ENCODE measurements at regions not wholly inside any gene's neighbourhood (a gene's known extent, or its start where the extent isn't known, plus 50 kb on each side); places are given as distances from the start of the nearest gene placed in this dataset.
"Not testable (repeated sequence)": the region's sequence is repeated elsewhere in the genome, so short reads cannot be mapped to it uniquely, and the experiment has no call there.

DNA sequence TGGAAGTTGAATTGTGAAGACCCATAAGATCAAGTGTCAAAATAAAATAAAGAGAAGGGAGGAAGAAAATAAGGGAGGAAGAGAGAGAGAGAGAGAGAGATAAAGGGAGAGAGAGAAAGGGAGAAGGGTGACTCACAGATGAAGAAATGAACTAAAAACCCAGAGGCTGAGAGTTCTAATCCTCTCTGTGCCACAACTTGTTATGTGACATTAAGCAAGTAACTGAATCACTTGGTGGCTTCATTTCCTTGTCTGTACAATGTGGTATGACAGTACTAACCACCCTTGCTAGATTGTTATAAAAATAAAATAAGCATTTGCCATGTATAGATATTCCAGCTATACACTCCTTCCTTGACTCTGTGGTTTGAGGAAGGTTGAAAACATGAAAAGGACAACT is 189.0 kb upstream of the FRMD6 start:
- Histone ChIP-seq H4K20me1 (ENCODE audit: insufficient read depth) (no peaks in the 10 kb centered on the region), H3K4me3 (no peak overlapping the region), H3K4me1 (ENCODE audit: insufficient read depth) (peaks cover 17% of the 10 kb centered on the region), H3K27me3 (replicated peaks; ENCODE audit: insufficient read depth) (no peaks in the 10 kb centered on the region), H3F3A (ENCODE audit: insufficient read depth) (peaks cover 14% of the 10 kb centered on the region), H3K27ac (no peak overlapping the region), H3K9me3 (ENCODE audit: low read depth) (no peaks in the 10 kb centered on the region), H3K9me2 (ENCODE audit: insufficient read depth) (no peaks in the 10 kb centered on the region), H3K4me2 (ENCODE audit: unreplicated experiment) (no peak overlapping the region), H3K36me3 (ENCODE audit: low read depth) (no peaks in the 10 kb centered on the region), H2AFZ (no peak overlapping the region), H3K9ac (no peak overlapping the region), H3K79me2 (ENCODE audit: insufficient read depth) (no peaks in the 10 kb centered on the region)
- no peak for TF ChIP-seq EZH2phosphoT487 (IDR thresholded peaks at IDR 0.05; ENCODE audit: insufficient read depth, low read depth)
- TF ChIP-seq EZH2 (IDR thresholded peaks at IDR 0.05; ENCODE audit: insufficient read depth, poor library complexity, severe bottlenecking): no peak
- DNase-seq: no peak
- in situ Hi-C loops (cut with MboI): no loop called here

DNA sequence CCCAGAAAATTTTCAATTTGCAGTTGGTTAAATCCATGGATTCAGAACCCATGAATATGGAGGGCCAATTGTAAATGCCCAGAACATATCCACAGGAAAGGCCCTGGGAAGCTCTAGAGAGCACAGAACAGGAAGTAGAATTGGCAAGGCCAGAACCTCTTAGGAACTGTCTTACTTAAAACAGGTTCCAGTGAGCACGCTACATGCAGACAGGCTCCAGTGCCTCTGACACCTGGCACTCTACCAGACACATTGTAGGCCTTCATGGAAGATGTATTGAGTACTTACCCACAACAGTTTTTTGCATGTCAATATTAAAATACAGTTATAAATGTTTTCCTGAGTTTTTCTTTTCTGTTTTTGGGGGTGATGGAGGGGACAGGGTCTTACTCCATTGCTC is 188.2 kb upstream of the FRMD6 start:
- Histone ChIP-seq H3K36me3 (ENCODE audit: low read depth) (no peaks in the 10 kb centered on the region), H3K79me2 (ENCODE audit: insufficient read depth) (no peaks in the 10 kb centered on the region), H3K4me3 (no peak overlapping the region), H3K27me3 (replicated peaks; ENCODE audit: insufficient read depth) (no peaks in the 10 kb centered on the region), H4K20me1 (ENCODE audit: insufficient read depth) (no peaks in the 10 kb centered on the region), H3K9me2 (ENCODE audit: insufficient read depth) (no peaks in the 10 kb centered on the region), H3F3A (ENCODE audit: insufficient read depth) (peaks cover 9% of the 10 kb centered on the region), H3K9me3 (ENCODE audit: low read depth) (no peaks in the 10 kb centered on the region), H3K9ac (no peak overlapping the region), H2AFZ (no peak overlapping the region), H3K27ac (no peak overlapping the region), H3K4me2 (ENCODE audit: unreplicated experiment) (no peak overlapping the region), H3K4me1 (ENCODE audit: insufficient read depth) (peaks cover 10% of the 10 kb centered on the region)
- WGBS, 2 experiments (ENCODE audit: low coverage in 1 of 2, low lambda C conversion rate in 2 of 2, missing lambda C conversion rate in 2 of 2): 100% methylated on average over 1 of the region's 1 CpG
- no peak for DNase-seq
- TF ChIP-seq EZH2phosphoT487 (IDR thresholded peaks at IDR 0.05; ENCODE audit: insufficient read depth, low read depth): no peak
- TF ChIP-seq EZH2 (IDR thresholded peaks at IDR 0.05; ENCODE audit: insufficient read depth, poor library complexity, severe bottlenecking): no peak
- in situ Hi-C loops (cut with MboI): no loop called here

DNA sequence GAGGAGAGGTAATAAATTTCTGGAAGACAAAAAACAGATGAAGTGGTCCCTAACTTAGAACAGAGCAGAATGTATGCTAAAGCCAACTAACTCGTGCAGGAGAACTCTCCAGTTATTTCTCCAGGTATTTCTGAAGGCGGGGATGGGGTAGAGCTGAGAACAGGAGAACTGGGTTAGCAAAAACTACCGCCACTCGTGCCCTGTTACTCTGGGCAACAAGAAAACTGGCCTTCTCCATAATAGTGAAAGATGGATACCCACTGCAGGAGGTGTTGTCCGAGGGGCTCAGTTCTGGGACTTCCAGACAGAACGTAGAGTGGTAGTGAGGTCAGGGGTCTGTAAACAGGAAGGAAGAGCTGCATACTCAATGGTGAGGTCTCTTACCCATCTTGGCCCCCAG is 187.3 kb upstream of the FRMD6 start:
- H3K9ac ChIP-seq: no peak overlapping the region
- no peaks in the 10 kb centered on the region for H3K36me3 ChIP-seq (ENCODE audit: low read depth)
- no peak overlapping the region for H2AFZ ChIP-seq
- H3F3A ChIP-seq (ENCODE audit: insufficient read depth): peaks cover under 1% of the 10 kb centered on the region
- H3K9me3 ChIP-seq (ENCODE audit: low read depth): no peaks in the 10 kb centered on the region
- no peaks in the 10 kb centered on the region for H3K27me3 ChIP-seq (replicated peaks; ENCODE audit: insufficient read depth)
- peaks cover under 1% of the 10 kb centered on the region; the same call in 1 of the 2 replicates for H3K4me1 ChIP-seq (ENCODE audit: insufficient read depth)
- no peak overlapping the region for H3K27ac ChIP-seq
- in situ Hi-C loops (cut with MboI): no loop called here
- no peaks in the 10 kb centered on the region for H3K9me2 ChIP-seq (ENCODE audit: insufficient read depth)
- no peak for DNase-seq
- TF ChIP-seq EZH2phosphoT487 (IDR thresholded peaks at IDR 0.05; ENCODE audit: insufficient read depth, low read depth) (no peak), EZH2 (IDR thresholded peaks at IDR 0.05; ENCODE audit: insufficient read depth, poor library complexity, severe bottlenecking) (no peak)
- no peaks in the 10 kb centered on the region for H3K79me2 ChIP-seq (ENCODE audit: insufficient read depth)
- no peak overlapping the region for H3K4me2 ChIP-seq (ENCODE audit: unreplicated experiment)
- 87 to 93% methylated on average over 6 of the region's 6 CpGs for WGBS, 2 experiments (ENCODE audit: low coverage in 1 of 2, low lambda C conversion rate in 2 of 2, missing lambda C conversion rate in 2 of 2)
- H3K4me3 ChIP-seq: no peak overlapping the region
- H4K20me1 ChIP-seq (ENCODE audit: insufficient read depth): no peaks in the 10 kb centered on the region

DNA sequence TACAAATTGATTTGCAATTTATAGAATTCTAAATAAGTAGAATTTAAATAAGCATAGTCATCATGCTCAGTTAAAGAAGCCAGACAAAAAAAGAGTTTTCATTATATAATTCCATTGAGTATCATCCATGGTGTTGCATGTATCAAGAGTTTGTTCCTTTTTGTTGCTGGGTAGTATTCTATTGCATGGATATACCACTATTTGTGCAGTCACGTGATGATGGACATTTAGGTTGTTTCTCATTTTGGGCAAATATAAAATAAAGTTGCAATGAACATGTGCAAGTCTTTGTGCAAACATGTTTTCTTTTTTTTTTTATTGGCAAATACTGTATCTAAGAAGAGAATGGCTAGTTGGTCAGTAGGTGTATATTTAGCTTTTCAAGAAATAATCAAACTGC is 186.2 kb upstream of the FRMD6 start:
- Histone ChIP-seq H3K4me1 (ENCODE audit: insufficient read depth) (no peaks in the 10 kb centered on the region), H3F3A (ENCODE audit: insufficient read depth) (no peaks in the 10 kb centered on the region; the same call in 1 of the 2 replicates), H3K9me3 (ENCODE audit: low read depth) (no peaks in the 10 kb centered on the region), H3K4me2 (ENCODE audit: unreplicated experiment) (no peak overlapping the region), H3K4me3 (no peak overlapping the region), H3K79me2 (ENCODE audit: insufficient read depth) (no peaks in the 10 kb centered on the region), H3K9ac (no peak overlapping the region), H2AFZ (no peak overlapping the region), H3K36me3 (ENCODE audit: low read depth) (no peaks in the 10 kb centered on the region), H3K9me2 (ENCODE audit: insufficient read depth) (no peaks in the 10 kb centered on the region), H4K20me1 (ENCODE audit: insufficient read depth) (no peaks in the 10 kb centered on the region), H3K27ac (no peak overlapping the region), H3K27me3 (replicated peaks; ENCODE audit: insufficient read depth) (no peaks in the 10 kb centered on the region)
- in situ Hi-C loops (cut with MboI): no loop called here
- DNase-seq: no peak
- TF ChIP-seq EZH2phosphoT487 (IDR thresholded peaks at IDR 0.05; ENCODE audit: insufficient read depth, low read depth): no peak
- no peak for TF ChIP-seq EZH2 (IDR thresholded peaks at IDR 0.05; ENCODE audit: insufficient read depth, poor library complexity, severe bottlenecking)
- 90 to 97% methylated on average over 1 of the region's 1 CpG for WGBS, 2 experiments (ENCODE audit: low coverage in 1 of 2, low lambda C conversion rate in 2 of 2, missing lambda C conversion rate in 2 of 2)

DNA sequence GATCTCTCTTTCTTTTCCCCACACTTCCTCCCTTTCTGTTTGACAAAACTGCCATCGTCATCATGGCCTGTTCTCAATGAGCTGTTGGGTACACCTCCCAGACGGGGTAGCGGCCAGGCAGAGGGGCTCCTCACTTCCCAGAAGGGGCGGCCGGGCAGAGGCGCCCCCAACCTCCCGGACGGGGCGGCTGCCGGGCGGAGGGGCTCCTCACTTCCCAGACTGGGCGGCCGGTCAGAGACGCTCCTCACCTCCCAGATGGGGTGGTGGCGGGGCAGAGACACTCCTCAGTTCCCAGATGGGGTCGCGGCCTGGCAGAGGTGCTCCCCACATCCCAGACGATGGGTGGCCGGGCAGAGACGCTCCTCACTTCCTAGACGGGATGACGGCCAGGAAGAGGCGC is 184.3 kb upstream of the FRMD6 start:
- H3K4me2 ChIP-seq (ENCODE audit: unreplicated experiment); H3K4me1 ChIP-seq (ENCODE audit: insufficient read depth); H3K79me2 ChIP-seq (ENCODE audit: insufficient read depth); H3K9me3 ChIP-seq (ENCODE audit: low read depth); H4K20me1 ChIP-seq (ENCODE audit: insufficient read depth); H3K4me3 ChIP-seq; in situ Hi-C loops (cut with MboI); H3K36me3 ChIP-seq (ENCODE audit: low read depth); H3K27ac ChIP-seq; H3K9me2 ChIP-seq (ENCODE audit: insufficient read depth); H2AFZ ChIP-seq; H3F3A ChIP-seq (ENCODE audit: insufficient read depth); H3K9ac ChIP-seq; H3K27me3 ChIP-seq (replicated peaks; ENCODE audit: insufficient read depth); DNase-seq: not testable (repeated sequence)
- WGBS, 2 experiments (ENCODE audit: low coverage in 1 of 2, low lambda C conversion rate in 2 of 2, missing lambda C conversion rate in 2 of 2): 95 to 97% methylated on average over 3 to 23 of the region's 23 CpGs
